H9 (cell line): ENCODE measurements at regions not wholly inside any gene's neighbourhood (a gene's known extent, or its start where the extent isn't known, plus 50 kb on each side); places are given as distances from the start of the nearest gene placed in this dataset.

Experiments
- DNase-seq: peaks from one replicate; pipeline ENCODE4 v3.0.0-alpha.2; 2017
- H2AFZ ChIP-seq: one replicate; pipeline ENCODE4 v1.6.1; 2013; ENCODE audit warnings: mild to moderate bottlenecking, low read length, control low read depth, moderate library complexity
- H2AK5ac ChIP-seq: 2 replicates; pipeline ENCODE4 v1.6.1; 2013; ENCODE audit warnings: low read length, control low read depth, mixed read lengths; ENCODE audit not compliant: insufficient read length
- H2BK120ac ChIP-seq: one replicate; pipeline ENCODE4 v1.6.1; 2013; ENCODE audit warnings: low read depth, mild to moderate bottlenecking, low read length, control low read depth, inconsistent platforms; ENCODE audit not compliant: poor library complexity, severe bottlenecking
- H2BK12ac ChIP-seq: 2 replicates; pipeline ENCODE4 v1.6.1; 2013; ENCODE audit warnings: low read length, control low read depth, mixed read lengths, low read depth; ENCODE audit not compliant: insufficient read length
- H2BK15ac ChIP-seq: 2 replicates; pipeline ENCODE4 v1.6.1; 2013; ENCODE audit warnings: low read depth, low read length, control low read depth
- H2BK20ac ChIP-seq: one replicate; pipeline ENCODE4 v1.6.1; 2013; ENCODE audit warnings: low read depth, mild to moderate bottlenecking, low read length, control low read depth, inconsistent platforms; ENCODE audit not compliant: poor library complexity, severe bottlenecking
- H2BK5ac ChIP-seq: 2 replicates; pipeline ENCODE4 v1.6.1; 2013; ENCODE audit warnings: low read length, control low read depth, mixed read lengths; ENCODE audit not compliant: insufficient read length
- H3K14ac ChIP-seq: 2 replicates; pipeline ENCODE4 v1.6.1; 2013; ENCODE audit warnings: low read length, control low read depth; ENCODE audit not compliant: insufficient read depth
- H3K18ac ChIP-seq: 2 replicates; pipeline ENCODE4 v1.6.1; 2013; ENCODE audit warnings: low read depth, mild to moderate bottlenecking, mixed read lengths, low read length, control low read depth; ENCODE audit not compliant: insufficient read length
- H3K23ac ChIP-seq: 2 replicates; pipeline ENCODE4 v1.6.1; 2013; ENCODE audit warnings: low read length, control low read depth, mixed read lengths, low read depth; ENCODE audit not compliant: insufficient read length
- H3K23me2 ChIP-seq: 2 replicates; pipeline ENCODE4 v1.6.1; 2013; ENCODE audit warnings: low read depth, mild to moderate bottlenecking, mixed read lengths, low read length, control low read depth; ENCODE audit not compliant: insufficient read length, poor library complexity, severe bottlenecking
- H3K27ac ChIP-seq: 2 replicates; pipeline ENCODE4 v1.5.1; 2013; ENCODE audit warnings: low read length, control low read depth, mixed read lengths, low read depth; ENCODE audit not compliant: insufficient read length
- H3K27me3 ChIP-seq: 2 replicates; pipeline ENCODE4 v1.6.1; 2013; ENCODE audit warnings: low read length, control low read depth, inconsistent platforms; ENCODE audit not compliant: insufficient read depth
- H3K4ac ChIP-seq: 2 replicates; pipeline ENCODE4 v1.6.1; 2013; ENCODE audit warnings: low read depth, mild to moderate bottlenecking, control low read depth, inconsistent platforms, low read length, moderate library complexity
- H3K4me1 ChIP-seq: 2 replicates; pipeline ENCODE4 v1.6.1; 2013; ENCODE audit warnings: low read length, control low read depth, inconsistent platforms; ENCODE audit not compliant: insufficient read depth
- H3K4me2 ChIP-seq: 2 replicates; pipeline ENCODE4 v1.6.1; 2013; ENCODE audit warnings: low read length, control low read depth, mixed read lengths; ENCODE audit not compliant: insufficient read length, insufficient read depth
- H3K56ac ChIP-seq: 2 replicates; pipeline ENCODE4 v1.6.1; 2013; ENCODE audit warnings: low read depth, mild to moderate bottlenecking, mixed read lengths, low read length, control low read depth; ENCODE audit not compliant: insufficient read length
- H3K79me1 ChIP-seq: 2 replicates; pipeline ENCODE4 v1.6.1; 2013; ENCODE audit warnings: low read depth, mild to moderate bottlenecking, moderate library complexity, low read length, control low read depth, inconsistent platforms; ENCODE audit not compliant: insufficient read depth, poor library complexity, severe bottlenecking
- H3K79me2 ChIP-seq: 2 replicates; pipeline ENCODE4 v1.6.1; 2013; ENCODE audit warnings: low read length, control low read depth, inconsistent platforms; ENCODE audit not compliant: insufficient read depth
- H3K9ac ChIP-seq: 2 replicates; pipeline ENCODE4 v1.6.1; 2013; ENCODE audit warnings: low read length, control low read depth, mixed read lengths; ENCODE audit not compliant: insufficient read length; ENCODE audit errors: extremely low read depth
- H3K9me3 ChIP-seq: one replicate; pipeline ENCODE4 v1.6.1; 2013; ENCODE audit warnings: low read depth, low read length, inconsistent platforms; ENCODE audit not compliant: control insufficient read depth
- H3T11ph ChIP-seq: one replicate; pipeline ENCODE4 v1.6.1; 2013; ENCODE audit warnings: mild to moderate bottlenecking, low read length, control low read depth, inconsistent platforms
- H4K20me1 ChIP-seq: one replicate; pipeline ENCODE4 v1.6.1; 2013; ENCODE audit not compliant: control insufficient read depth, insufficient read length, insufficient read depth
- H4K5ac ChIP-seq: 2 replicates; pipeline ENCODE4 v1.6.1; 2013; ENCODE audit warnings: low read depth, mild to moderate bottlenecking, mixed read lengths, low read length, control low read depth; ENCODE audit not compliant: insufficient read length
- H4K8ac ChIP-seq: replicated peaks from 2 replicates; pipeline ENCODE4 v1.6.1; 2013; ENCODE audit warnings: low read length, control low read depth, mixed read lengths, low read depth; ENCODE audit not compliant: insufficient read length
- H4K91ac ChIP-seq: 2 replicates; pipeline ENCODE4 v1.6.1; 2013; ENCODE audit warnings: low read depth, mild to moderate bottlenecking, moderate library complexity, mixed read lengths, low read length, control low read depth; ENCODE audit not compliant: insufficient read length
- H3K27ac Mint-ChIP-seq, 3 experiments: 2 replicates in 2 of 3; 3 replicates in 1 of 3; pipeline ENCODE4 v1.8.0; 2020 to 2021; ENCODE audit warnings: mixed read lengths in 3 of 3, mild to moderate bottlenecking in 1 of 3, moderate library complexity in 1 of 3
- H3K27me3 Mint-ChIP-seq: 2 replicates; pipeline ENCODE4 v1.8.0; 2021; ENCODE audit warnings: low read depth, mild to moderate bottlenecking, moderate library complexity, mixed read lengths
- H3K36me3 Mint-ChIP-seq, 3 experiments: 2 replicates in 2 of 3; 3 replicates in 1 of 3; pipeline ENCODE4 v1.8.0; 2020 to 2021; ENCODE audit warnings: low read depth in 3 of 3, mixed read lengths in 3 of 3; ENCODE audit not compliant: insufficient read depth in 1 of 3
- H3K4me1 Mint-ChIP-seq, 2 experiments: 2 replicates each; pipeline ENCODE4 v1.8.0; 2020; ENCODE audit warnings: mixed read lengths in 2 of 2
- H3K4me3 Mint-ChIP-seq, 2 experiments: 2 replicates in 1 of 2; 3 replicates in 1 of 2; pipeline ENCODE4 v1.8.0; 2020 to 2021; ENCODE audit warnings: mild to moderate bottlenecking in 2 of 2, mixed read lengths in 2 of 2, moderate library complexity in 1 of 2
- H3K9me3 Mint-ChIP-seq, 2 experiments: 2 replicates in 1 of 2; 3 replicates in 1 of 2; pipeline ENCODE4 v1.8.0; 2020; ENCODE audit warnings: mild to moderate bottlenecking in 2 of 2, mixed read lengths in 2 of 2, moderate library complexity in 1 of 2
- CTCF ChIP-seq: fragments of 200-600 bp; sonication (generic); conservative IDR thresholded peaks from 3 replicates; pipeline ENCODE4 v1.8.0; 2021; ENCODE audit warnings: antibody characterized with exemption, mild to moderate bottlenecking
- WGBS: extraction: QIAGEN DNeasy Blood & Tissue Kit; methylation state at CpG from one replicate; pipeline ENCODE4 v1.1.7; 2013; ENCODE audit warnings: missing lambda C conversion rate, low lambda C conversion rate, mixed read lengths; ENCODE audit not compliant: insufficient read length; ENCODE audit errors: extremely low coverage; 5-methylcytosine and 5-hydroxymethylcytosine counted together

- H3K4ac ChIP-seq = no peak overlapping the region
- H3K4me2 ChIP-seq = no peak overlapping the region
- Mint-ChIP-seq H3K4me3 (no peak overlapping the region), H3K27ac (no peak overlapping the region), H3K9me3 (peaks cover 17 to 23% of the 10 kb centered on the region in 2 experiments), H3K36me3 (peaks cover 4 to 24% (median 10%) of the 10 kb centered on the region in 3 experiments), H3K27me3 (peaks cover 1% of the 10 kb centered on the region; the same call in 1 of the 2 replicates), H3K4me1 (peaks cover 17 to 21% of the 10 kb centered on the region in 2 experiments)
- H2BK5ac ChIP-seq = no peak overlapping the region
- H3K27me3 ChIP-seq = no peaks in the 10 kb centered on the region
- no peaks in the 10 kb centered on the region for H4K20me1 ChIP-seq
- no peak overlapping the region for H4K91ac ChIP-seq
- no peak overlapping the region for H2BK12ac ChIP-seq
- H2BK15ac ChIP-seq = no peak overlapping the region
- H2AFZ ChIP-seq = no peak overlapping the region
- no peak for DNase-seq
- H3K18ac ChIP-seq = no peak overlapping the region
- H3K23ac ChIP-seq = no peak overlapping the region
- no peak overlapping the region for H3T11ph ChIP-seq
- H4K5ac ChIP-seq = no peak overlapping the region
- no peak for TF ChIP-seq CTCF
- H3K79me1 ChIP-seq = no peaks in the 10 kb centered on the region
- no peak overlapping the region for H2BK120ac ChIP-seq
- H4K8ac ChIP-seq = no peak overlapping the region
- H2AK5ac ChIP-seq = no peak overlapping the region
- no peak overlapping the region for H3K14ac ChIP-seq
- no peaks in the 10 kb centered on the region for H3K23me2 ChIP-seq
- H3K56ac ChIP-seq = no peak overlapping the region
- H2BK20ac ChIP-seq = no peak overlapping the region
- H3K9me3 ChIP-seq = no peaks in the 10 kb centered on the region
- H3K79me2 ChIP-seq = no peaks in the 10 kb centered on the region
- H3K4me1 ChIP-seq = peaks cover 2% of the 10 kb centered on the region; the same call in 1 of the 2 replicates
- WGBS = no CpG with 5 or more reads among the region's 2 CpGs
- no peak overlapping the region for H3K9ac ChIP-seq
- H3K27ac ChIP-seq = no peak overlapping the region
Observed at GRCh38 chr3:70861855-70862254, 549.4 kb upstream of the MDFIC2 start.
